ENCODE measurements at regions not wholly inside any gene's neighbourhood (a gene's known extent, or its start where the extent isn't known, plus 50 kb on each side); places are given as distances from the start of the nearest gene placed in this dataset.

DNA sequence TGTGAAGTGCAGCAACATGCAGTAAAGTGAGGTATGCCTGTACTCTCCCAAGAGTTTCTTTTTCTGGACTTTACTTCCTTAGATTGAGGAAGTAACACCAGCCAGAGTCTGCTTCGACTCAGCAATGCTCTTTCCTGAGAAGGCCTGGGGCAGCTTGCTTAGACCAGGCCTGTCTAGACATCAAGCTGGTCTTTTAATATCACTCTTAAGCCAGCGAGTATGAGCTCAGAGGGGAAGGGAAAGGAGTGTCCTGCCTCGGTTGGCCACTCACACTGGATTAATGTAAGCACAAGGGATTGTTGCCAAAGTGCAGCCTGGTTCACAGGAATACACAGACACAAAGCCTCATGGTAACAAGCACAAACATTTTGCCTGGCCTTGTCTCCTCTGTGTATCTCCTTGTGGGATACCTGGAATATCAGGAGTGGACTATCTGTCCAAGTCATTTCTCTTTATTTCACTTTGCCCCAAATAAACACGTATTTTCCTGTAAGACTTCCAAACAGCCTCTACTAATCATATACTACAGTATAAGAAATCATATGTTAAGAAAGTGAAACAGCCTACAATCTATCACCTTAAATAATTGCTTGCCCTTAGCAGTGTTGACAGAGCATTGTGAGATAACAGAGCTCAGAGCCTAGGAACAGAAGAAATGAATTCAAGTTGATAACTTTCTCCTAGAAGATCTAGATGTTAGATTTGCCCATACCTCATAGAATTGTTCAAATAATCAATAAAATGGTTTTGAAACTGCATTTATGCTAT lies 121.2 kb upstream of the DAAM1 start:
- H3K18ac ChIP-seq (ENCODE audit: insufficient read length, low read depth, low read length): no peak overlapping the region
- H4K5ac ChIP-seq (ENCODE audit: insufficient read length, low read depth, low read length): no peak overlapping the region
- Mint-ChIP-seq H3K36me3 (ENCODE audit: insufficient read depth in 1 of 3, low read depth in 3 of 3) (peaks cover 0 to 4% (median 3%) of the 10 kb centered on the region in 3 experiments; a peak in 2 of 7 replicates), H3K27me3 (ENCODE audit: low read depth) (no peaks in the 10 kb centered on the region), H3K4me3 (no peak overlapping the region), H3K9me3 (peaks cover 7 to 11% of the 10 kb centered on the region in 2 experiments), H3K27ac (no peak overlapping the region), H3K4me1 (no peaks in the 10 kb centered on the region)
- no peak overlapping the region for H4K91ac ChIP-seq (ENCODE audit: insufficient read length, low read depth, low read length)
- H2AFZ ChIP-seq (ENCODE audit: low read length): no peak overlapping the region
- DNase-seq: no peak
- no peak overlapping the region for H3K9ac ChIP-seq (ENCODE audit: extremely low read depth, insufficient read length, low read length)
- no peak overlapping the region for H2BK15ac ChIP-seq (ENCODE audit: low read depth, low read length)
- H3K9me3 ChIP-seq (ENCODE audit: control insufficient read depth, low read depth, low read length): no peaks in the 10 kb centered on the region
- no CpG with 5 or more reads among the region's 4 CpGs for WGBS (ENCODE audit: extremely low coverage, insufficient read length, low lambda C conversion rate)
- no peak overlapping the region for H2BK12ac ChIP-seq (ENCODE audit: insufficient read length, low read depth, low read length)
- H3T11ph ChIP-seq (ENCODE audit: low read length): no peak overlapping the region
- H3K56ac ChIP-seq (ENCODE audit: insufficient read length, low read depth, low read length): no peak overlapping the region
- H2BK20ac ChIP-seq (ENCODE audit: low read depth, low read length, poor library complexity, severe bottlenecking): no peak overlapping the region
- no peak overlapping the region for H2BK120ac ChIP-seq (ENCODE audit: low read depth, low read length, poor library complexity, severe bottlenecking)
- H2BK5ac ChIP-seq (ENCODE audit: insufficient read length, low read length): no peak overlapping the region
- no peak overlapping the region for H4K8ac ChIP-seq (replicated peaks; ENCODE audit: insufficient read length, low read depth, low read length)
- no peak overlapping the region for H2AK5ac ChIP-seq (ENCODE audit: insufficient read length, low read length)
- H3K23ac ChIP-seq (ENCODE audit: insufficient read length, low read depth, low read length): no peak overlapping the region
- no peaks in the 10 kb centered on the region for H3K79me1 ChIP-seq (ENCODE audit: insufficient read depth, low read depth, low read length, poor library complexity, severe bottlenecking)
- no peak overlapping the region for H3K4me2 ChIP-seq (ENCODE audit: insufficient read depth, insufficient read length, low read length)
- H3K4me1 ChIP-seq (ENCODE audit: insufficient read depth, low read length): no peaks in the 10 kb centered on the region
- H3K79me2 ChIP-seq (ENCODE audit: insufficient read depth, low read length): no peaks in the 10 kb centered on the region
- no peak overlapping the region for H3K14ac ChIP-seq (ENCODE audit: insufficient read depth, low read length)
- H3K23me2 ChIP-seq (ENCODE audit: insufficient read length, low read depth, low read length, poor library complexity, severe bottlenecking): no peaks in the 10 kb centered on the region
- H3K4ac ChIP-seq (ENCODE audit: low read depth, low read length): no peak overlapping the region
- H4K20me1 ChIP-seq (ENCODE audit: control insufficient read depth, insufficient read depth, insufficient read length): no peaks in the 10 kb centered on the region
- no peak overlapping the region for H3K27ac ChIP-seq (ENCODE audit: insufficient read length, low read depth, low read length)
- TF ChIP-seq CTCF (conservative IDR thresholded peaks at IDR 0.05): no peak
- no peaks in the 10 kb centered on the region for H3K27me3 ChIP-seq (ENCODE audit: insufficient read depth, low read length)
